T47D (cell line): ENCODE measurements at regions not wholly inside any gene's neighbourhood (a gene's known extent, or its start where the extent isn't known, plus 50 kb on each side); places are given as distances from the start of the nearest gene placed in this dataset.

Source experiments
- DNase-seq, 2 experiments: peaks; one replicate each; pipeline versions ENCODE4 v3.0.0 to v3.0.0-alpha.2; 2011 to 2012; ENCODE audit warnings: low read depth in 1 of 2, low spot score in 1 of 2
- JUND ChIP-seq: IDR thresholded peaks from 2 replicates; pipeline ENCODE4 v1.6.1; 2012; ENCODE audit warnings: low read depth
- in situ Hi-C: cut with HindIII; loops from 2 replicates; pipeline ENCODE4 v1.10.0; 2016; ENCODE audit warnings: low sequenced_read_pairs, low pct_unique_long_range_greater_than_20kb

GRCh38 chr1:2962541-2962940, 58.7 kb upstream of the ACTRT2 start:
- in situ Hi-C loops = no loop called here
- DNase-seq = no peak
- no peak for TF ChIP-seq JUND

- TF ChIP-seq JUND = no peak
- no peak for DNase-seq
- in situ Hi-C loops = no loop called here
Measured at GRCh38 chr1:2962946-2963345, 58.3 kb upstream of the ACTRT2 start.

- TF ChIP-seq JUND = no peak
- DNase-seq = no peak
- in situ Hi-C loops = no loop called here
Measured at GRCh38 chr1:2965676-2966075, 55.6 kb upstream of the ACTRT2 start.

GRCh38 chr1:2966449-2967328, 54.6 kb upstream of the ACTRT2 start:
- in situ Hi-C loops = no loop called here
- TF ChIP-seq JUND = no peak
- no peak for DNase-seq

GRCh38 chr1:2967329-2967725, 53.9 kb upstream of the ACTRT2 start:
- in situ Hi-C loops = no loop called here
- DNase-seq = no peak

GRCh38 chr1:2967881-2968280, 53.4 kb upstream of the ACTRT2 start:
- in situ Hi-C loops = no loop called here
- DNase-seq = no peak
- no peak for TF ChIP-seq JUND

More at GRCh38 chr1:2967329-2967725, 53.9 kb upstream of the ACTRT2 start:
- no peak for TF ChIP-seq JUND

- in situ Hi-C loops = no loop called here
- no peak for TF ChIP-seq JUND
Measured at GRCh38 chr1:2968471-2968881, 52.8 kb upstream of the ACTRT2 start.

GRCh38 chr1:2969011-2969844, 52.0 kb upstream of the ACTRT2 start:
- TF ChIP-seq JUND = no peak
- in situ Hi-C loops = no loop called here
- no peak for DNase-seq

More at GRCh38 chr1:2968471-2968881, 52.8 kb upstream of the ACTRT2 start:
- DNase-seq = no peak

- in situ Hi-C loops = no loop called here
- TF ChIP-seq JUND = no peak
- DNase-seq = no peak
Measured at GRCh38 chr1:2969845-2970291, 51.4 kb upstream of the ACTRT2 start.

- TF ChIP-seq JUND = no peak
- in situ Hi-C loops = no loop called here
- no peak for DNase-seq
Measured at GRCh38 chr1:2970311-2971071, 50.8 kb upstream of the ACTRT2 start.

- no peak for TF ChIP-seq JUND
- no peak for DNase-seq
- in situ Hi-C loops = no loop called here
Measured at GRCh38 chr1:2971101-2971501, 50.2 kb upstream of the ACTRT2 start.
